Brain microvascular endothelial cell (primary cell): ENCODE measurements at regions not wholly inside any gene's neighbourhood (a gene's known extent, or its start where the extent isn't known, plus 50 kb on each side); places are given as distances from the start of the nearest gene placed in this dataset.
"Not testable (repeated sequence)": the region's sequence is repeated elsewhere in the genome, so short reads cannot be mapped to it uniquely, and the experiment has no call there.

Experiments
- DNase-seq: peaks from one replicate; pipeline ENCODE4 v3.0.0-alpha.2; 2020
- H3K27ac ChIP-seq: fragments of 250-450 bp; sonication (Bioruptor Pico); 2 replicates; pipeline ENCODE4 v1.5.1; 2020; ENCODE audit warnings: mild to moderate bottlenecking, moderate library complexity
- H3K27me3 ChIP-seq: fragments of 250-450 bp; sonication (Bioruptor Pico); replicated peaks from 2 replicates; pipeline ENCODE4 v1.5.1; 2020; ENCODE audit warnings: mild to moderate bottlenecking
- H3K36me3 ChIP-seq: fragments of 250-450 bp; sonication (Bioruptor Pico); replicated peaks from 2 replicates; pipeline ENCODE4 v1.5.1; 2020; ENCODE audit warnings: mild to moderate bottlenecking
- H3K4me3 ChIP-seq: 2 replicates; pipeline ENCODE4 v1.5.1; 2011; ENCODE audit warnings: low read depth, mild to moderate bottlenecking, control low read depth, low read length, moderate library complexity
- in situ Hi-C: cut with HindIII; loops from 2 replicates; pipeline ENCODE4 v1.10.0; 2017; ENCODE audit warnings: low sequenced_read_pairs, low pct_ligation_motif_present
- TF ChIP-seq, protein P1 (sequence below): IDR thresholded peaks from 2 replicates; pipeline ENCODE4 v1.5.1; 2011; ENCODE audit warnings: low read depth, mild to moderate bottlenecking, moderate library complexity, low read length, control low read depth, inconsistent platforms; ENCODE audit errors: missing control alignments

DNA sequence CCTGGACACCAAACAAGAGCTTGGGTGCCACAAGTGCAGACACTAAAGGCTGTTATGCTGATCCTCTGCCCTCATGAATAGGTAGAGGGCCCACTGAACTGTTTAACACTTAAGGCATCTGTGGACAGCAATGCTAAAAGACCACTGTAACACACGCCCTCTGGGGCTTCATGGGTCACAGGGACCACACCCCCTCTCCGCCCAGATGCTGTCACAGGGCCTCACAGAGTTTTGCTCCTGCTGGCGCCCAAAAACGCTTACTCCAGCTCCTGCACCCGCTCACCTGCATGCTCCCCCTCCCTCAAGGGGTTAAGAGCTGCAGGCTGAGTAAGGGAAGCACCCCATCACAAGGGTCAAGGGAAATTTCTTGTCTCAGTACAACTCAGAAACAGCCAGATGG lies 141.8 kb upstream of the NUDT4 start:
- Histone ChIP-seq H3K36me3 (no peaks in the 10 kb centered on the region), H3K27me3 (no peaks in the 10 kb centered on the region), H3K4me3 (no peak overlapping the region), H3K27ac (no peak overlapping the region)
- TF ChIP-seq, protein P1, sequence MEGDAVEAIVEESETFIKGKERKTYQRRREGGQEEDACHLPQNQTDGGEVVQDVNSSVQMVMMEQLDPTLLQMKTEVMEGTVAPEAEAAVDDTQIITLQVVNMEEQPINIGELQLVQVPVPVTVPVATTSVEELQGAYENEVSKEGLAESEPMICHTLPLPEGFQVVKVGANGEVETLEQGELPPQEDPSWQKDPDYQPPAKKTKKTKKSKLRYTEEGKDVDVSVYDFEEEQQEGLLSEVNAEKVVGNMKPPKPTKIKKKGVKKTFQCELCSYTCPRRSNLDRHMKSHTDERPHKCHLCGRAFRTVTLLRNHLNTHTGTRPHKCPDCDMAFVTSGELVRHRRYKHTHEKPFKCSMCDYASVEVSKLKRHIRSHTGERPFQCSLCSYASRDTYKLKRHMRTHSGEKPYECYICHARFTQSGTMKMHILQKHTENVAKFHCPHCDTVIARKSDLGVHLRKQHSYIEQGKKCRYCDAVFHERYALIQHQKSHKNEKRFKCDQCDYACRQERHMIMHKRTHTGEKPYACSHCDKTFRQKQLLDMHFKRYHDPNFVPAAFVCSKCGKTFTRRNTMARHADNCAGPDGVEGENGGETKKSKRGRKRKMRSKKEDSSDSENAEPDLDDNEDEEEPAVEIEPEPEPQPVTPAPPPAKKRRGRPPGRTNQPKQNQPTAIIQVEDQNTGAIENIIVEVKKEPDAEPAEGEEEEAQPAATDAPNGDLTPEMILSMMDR, result no peak
- in situ Hi-C loops, result no loop called here
- DNase-seq, result no peak

DNA sequence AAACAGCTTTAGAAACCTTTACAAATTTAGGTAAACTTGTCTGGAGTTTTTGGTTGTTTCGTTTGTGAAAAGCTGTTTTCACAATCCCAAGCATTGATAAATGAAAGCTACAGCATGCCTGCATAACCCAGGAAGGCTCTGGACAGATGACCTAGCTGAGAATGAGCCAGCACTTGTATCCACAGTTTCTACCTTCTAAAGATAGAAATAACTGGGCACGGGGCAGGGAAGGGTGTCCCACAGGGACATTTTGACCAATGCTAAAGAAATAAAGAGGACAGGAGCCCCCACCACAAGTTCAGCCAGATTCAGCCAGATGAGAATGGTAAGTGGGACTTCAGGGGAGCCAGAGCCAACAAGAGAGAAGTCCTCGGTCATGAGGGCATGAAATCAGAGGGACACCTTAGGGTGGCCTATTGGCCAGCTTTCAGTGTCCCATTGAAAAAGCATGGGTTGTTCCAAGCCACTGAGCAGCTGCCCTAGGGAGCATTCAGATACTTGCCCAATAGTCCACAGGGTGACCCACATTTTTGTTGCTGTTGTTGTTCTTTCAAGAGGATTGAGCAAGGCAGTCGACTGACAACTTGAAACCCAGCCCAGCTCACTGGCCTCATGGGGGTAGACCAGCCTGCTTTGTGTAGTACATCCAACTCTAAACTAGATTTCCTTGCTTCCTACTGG lies 140.3 kb upstream of the NUDT4 start:
- Histone ChIP-seq H3K27me3 (no peaks in the 10 kb centered on the region), H3K4me3 (no peak overlapping the region), H3K27ac (no peak overlapping the region), H3K36me3 (no peaks in the 10 kb centered on the region)
- TF ChIP-seq, protein P1, result no peak
- in situ Hi-C loops, result no loop called here
- no peak for DNase-seq

DNA sequence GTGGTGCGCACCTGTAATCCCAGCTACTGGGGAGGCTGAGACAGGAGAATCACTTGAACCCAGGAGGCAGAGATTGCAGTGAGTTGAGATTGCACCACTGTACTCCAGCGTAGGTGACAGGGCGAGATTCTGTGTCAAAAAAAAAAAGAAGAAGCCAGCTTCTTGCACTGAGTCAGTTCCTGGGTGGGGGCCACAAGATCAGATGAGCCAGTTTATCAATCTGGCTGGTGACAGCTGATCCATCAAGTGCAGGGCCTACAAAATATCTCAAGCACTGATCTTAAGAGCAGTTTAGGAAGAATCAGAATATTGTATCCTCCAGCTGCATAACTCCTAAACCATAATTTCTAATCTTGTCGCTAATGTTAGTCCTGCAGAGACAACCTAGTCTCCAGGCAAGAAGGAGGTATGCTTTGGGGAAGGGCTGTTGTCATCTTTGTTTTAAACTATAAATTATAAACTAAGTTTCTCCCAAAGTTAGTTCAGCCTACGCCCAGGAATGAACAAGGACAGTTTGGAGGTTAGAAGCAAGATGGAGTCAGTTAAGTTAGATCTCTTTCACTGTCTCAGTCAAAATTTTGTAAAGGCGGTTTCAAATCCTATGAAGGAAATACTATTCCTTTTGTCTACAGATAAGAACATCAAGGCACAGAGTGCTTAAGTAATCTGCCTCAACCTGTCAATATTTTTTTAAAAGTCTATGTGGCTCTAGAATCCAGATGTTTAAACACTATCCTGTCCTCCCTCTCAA lies 139.0 kb upstream of the NUDT4 start:
- H3K27me3 ChIP-seq, H3K4me3 ChIP-seq, H3K27ac ChIP-seq, in situ Hi-C loops, DNase-seq, H3K36me3 ChIP-seq: not testable (repeated sequence)

DNA sequence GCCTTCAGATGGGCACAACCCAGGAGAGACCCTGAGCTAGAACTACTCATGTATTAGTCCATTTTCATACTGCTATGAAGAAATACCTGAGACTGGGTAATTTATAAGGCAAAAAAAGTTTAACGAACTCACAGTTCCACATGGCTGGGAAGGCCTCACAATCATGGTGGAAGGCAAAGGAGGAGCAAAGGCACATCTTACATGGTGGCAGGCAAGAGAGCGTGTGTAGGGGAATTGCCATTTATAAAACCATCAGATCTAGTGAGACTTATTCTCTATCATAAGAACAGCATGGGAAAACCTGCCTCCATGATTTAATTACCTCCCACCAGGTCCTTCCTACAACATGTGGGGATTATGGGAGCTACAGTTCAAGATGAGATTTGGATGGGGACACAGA lies 137.9 kb upstream of the NUDT4 start:
- in situ Hi-C loops, result not testable (repeated sequence)

DNA sequence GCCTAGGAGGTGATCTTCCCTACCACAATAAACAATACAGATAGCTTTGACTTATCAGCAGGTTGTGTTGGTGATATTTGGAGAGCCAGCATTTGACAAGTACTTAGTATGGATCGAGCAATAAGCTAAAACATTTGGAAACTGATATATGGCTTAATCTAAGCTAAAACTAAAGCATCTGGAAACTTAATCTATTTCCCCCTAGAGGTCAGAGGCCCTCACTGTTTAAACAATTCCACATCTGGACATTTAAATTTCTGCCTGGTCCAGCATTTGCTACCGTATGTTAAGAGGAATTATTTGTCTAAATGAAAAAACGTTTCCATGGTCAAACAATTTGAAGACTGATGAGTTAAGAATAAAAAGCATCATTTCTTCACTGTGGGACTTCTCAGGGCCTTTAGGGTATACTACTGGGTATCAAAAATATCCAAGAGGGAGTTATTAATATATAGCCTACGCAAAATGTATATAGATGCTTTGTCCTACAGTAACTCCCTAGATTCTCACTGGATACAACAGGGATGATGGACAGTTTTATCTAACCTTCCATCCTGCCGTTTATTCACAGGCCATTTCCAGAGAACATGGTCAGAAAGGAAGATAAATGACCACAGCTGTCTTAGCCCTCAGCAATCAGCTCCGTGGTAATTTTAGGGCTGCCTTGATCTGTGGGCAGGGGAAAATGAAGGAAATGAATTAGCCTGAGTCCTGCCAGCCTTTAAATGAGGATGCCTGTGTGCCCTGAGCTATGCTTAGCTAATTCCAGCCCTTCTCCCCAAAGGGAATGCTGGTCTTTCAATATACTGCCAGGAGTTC lies 135.4 kb upstream of the NUDT4 start:
- no peak overlapping the region for H3K27ac ChIP-seq
- DNase-seq, result no peak
- H3K36me3 ChIP-seq, result no peaks in the 10 kb centered on the region
- no peak overlapping the region for H3K4me3 ChIP-seq
- H3K27me3 ChIP-seq, result no peaks in the 10 kb centered on the region
- in situ Hi-C loops, result no loop called here
- TF ChIP-seq, protein P1, result no peak

More for the DNA sequence above, 137.9 kb upstream of the NUDT4 start:
- not testable (repeated sequence) for H3K36me3 ChIP-seq, H3K4me3 ChIP-seq, H3K27ac ChIP-seq, DNase-seq, H3K27me3 ChIP-seq

DNA sequence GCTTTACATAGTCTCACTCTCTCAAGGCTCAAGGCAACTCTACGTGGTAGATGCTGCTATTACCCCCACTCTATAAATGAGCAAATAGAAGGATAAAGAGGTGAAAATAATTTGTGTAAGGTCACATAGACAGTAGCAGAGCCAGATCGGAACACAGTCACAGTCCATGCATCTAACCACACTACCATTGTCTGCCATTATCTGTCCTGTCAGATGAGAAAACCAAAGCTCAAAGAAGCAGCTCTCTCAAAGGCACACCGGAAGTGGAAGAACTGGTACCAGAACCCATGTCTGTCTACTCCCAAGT lies 134.4 kb upstream of the NUDT4 start:
- Histone ChIP-seq H3K4me3 (no peak overlapping the region), H3K27me3 (no peaks in the 10 kb centered on the region), H3K27ac (no peak overlapping the region), H3K36me3 (no peaks in the 10 kb centered on the region)
- in situ Hi-C loops, result no loop called here
- TF ChIP-seq, protein P1, result no peak
- no peak for DNase-seq
